NCI-H1694 treated with DMSO at 0.1 percent for 48 hours (cell line): ENCODE measurements at regions not wholly inside any gene's neighbourhood (a gene's known extent, or its start where the extent isn't known, plus 50 kb on each side); places are given as distances from the start of the nearest gene placed in this dataset.

ENCODE experiments used
- DNase-seq: peaks from one replicate; lab custom pipeline; 2025; lab: John Stamatoyannopoulos, UW

DNA sequence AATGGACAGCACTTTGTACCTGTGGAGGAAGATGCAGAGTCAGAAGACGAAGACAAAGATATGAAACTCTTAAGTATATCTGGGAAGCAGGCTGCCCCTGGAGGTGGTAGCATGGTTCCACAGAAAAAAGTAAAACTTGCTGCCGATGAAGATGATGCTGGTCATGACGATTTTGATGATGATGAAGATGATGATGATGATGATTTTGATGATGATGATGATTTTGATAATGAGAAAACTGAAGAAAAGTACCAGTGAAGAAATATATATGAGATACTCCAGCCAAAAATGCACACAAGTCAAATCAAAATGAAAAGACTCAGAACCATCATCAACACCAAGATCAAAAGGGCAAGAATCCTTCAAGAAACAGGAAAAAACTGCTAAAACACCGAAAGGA is 268.5 kb upstream of the EEF2KMT start:
- DNase-seq, result no peak

DNA sequence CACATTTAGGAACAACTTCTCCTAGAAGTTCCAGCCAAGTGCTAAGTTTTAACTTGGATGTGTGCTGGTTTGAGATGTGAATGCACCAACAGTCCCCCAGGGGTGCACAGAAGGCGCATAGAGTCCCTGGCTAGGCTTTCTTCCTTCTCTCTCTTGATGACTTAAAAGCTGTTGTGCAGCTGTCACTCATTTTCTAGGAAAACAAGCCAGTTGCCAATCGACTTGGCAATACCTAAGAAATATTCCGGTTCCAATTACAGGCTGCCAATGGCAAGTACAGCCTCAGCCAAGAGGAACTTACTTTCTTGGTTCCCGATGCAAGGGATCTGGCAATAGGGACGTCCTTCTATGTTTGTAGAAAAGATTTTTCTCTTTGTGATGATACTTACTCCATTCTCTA is 266.6 kb upstream of the EEF2KMT start:
- DNase-seq, result no peak

- DNase-seq, result no peak
Measured at GRCh38 chr16:5361322-5361721, 263.7 kb upstream of the EEF2KMT start.

DNA sequence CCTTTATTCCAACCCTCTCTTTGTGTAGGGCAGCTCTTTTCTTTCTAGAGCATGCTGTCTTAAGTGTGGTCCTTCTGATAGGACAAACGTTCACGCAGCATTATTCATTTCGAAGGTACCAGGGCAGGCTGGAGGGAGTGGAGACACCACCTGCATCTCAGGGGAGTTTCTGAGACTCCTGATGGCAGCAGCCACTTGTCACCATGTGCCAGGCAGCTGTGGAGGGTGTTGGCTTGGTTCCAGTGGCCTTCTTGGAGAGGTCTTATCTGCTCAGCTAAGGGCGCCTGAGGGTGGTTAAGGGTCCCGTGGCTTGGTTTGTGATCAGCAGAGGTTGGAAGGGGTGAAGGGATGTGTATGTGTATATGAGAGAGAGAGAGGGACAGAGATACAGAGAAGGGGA is 257.1 kb upstream of the EEF2KMT start:
- DNase-seq, result no peak

GRCh38 chr16:5349670-5350517 is 252.3 kb upstream of the EEF2KMT start:
- DNase-seq, result no peak

GRCh38 chr16:5349101-5349500 is 251.5 kb upstream of the EEF2KMT start:
- DNase-seq, result no peak

GRCh38 chr16:5347561-5347960 is 250.0 kb upstream of the EEF2KMT start:
- DNase-seq, result no peak

DNA sequence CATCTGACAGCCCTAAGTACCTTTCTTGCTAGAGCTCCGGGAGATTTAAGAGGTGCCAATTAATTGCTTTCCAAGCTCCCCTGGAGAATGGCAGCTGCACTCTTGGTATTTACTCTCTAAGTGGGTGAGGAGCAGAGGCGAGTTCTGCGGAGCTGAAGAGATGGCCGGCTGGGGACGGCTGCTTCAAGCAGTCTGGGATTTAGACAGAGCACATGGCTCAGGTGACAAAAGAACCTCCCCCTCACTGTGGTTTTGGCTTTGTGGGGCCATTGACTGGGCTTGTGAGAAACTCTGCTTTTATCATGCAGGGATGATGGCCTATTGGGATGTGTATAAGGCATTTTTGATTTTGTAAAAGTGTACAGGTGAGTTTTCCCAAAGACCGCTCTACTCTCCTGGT is 239.3 kb upstream of the EEF2KMT start:
- DNase-seq, result no peak

DNA sequence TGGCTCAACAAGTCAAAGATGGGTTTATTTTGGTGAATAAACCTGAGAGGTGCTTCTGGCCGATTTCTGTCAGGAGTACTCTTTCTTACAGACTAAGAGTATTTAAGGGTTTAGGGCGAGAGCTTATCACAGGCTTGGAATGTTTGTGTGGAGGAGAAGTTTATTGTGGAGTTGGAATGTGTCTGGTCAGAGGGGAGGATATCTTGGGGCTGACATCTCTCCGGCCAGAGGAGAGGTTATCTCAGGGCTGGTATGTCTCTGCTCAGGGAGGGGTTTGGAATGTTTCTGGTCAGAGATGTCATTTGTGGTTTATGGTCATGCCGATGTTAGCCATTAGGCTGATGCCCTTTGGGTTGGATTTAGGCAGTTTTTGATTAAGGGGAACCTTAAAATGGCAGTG is 236.4 kb upstream of the EEF2KMT start:
- no peak for DNase-seq

GRCh38 chr16:5333126-5333525 is 235.5 kb upstream of the EEF2KMT start:
- DNase-seq, result no peak

- no peak for DNase-seq
Measured at GRCh38 chr16:5330058-5330457, 232.5 kb upstream of the EEF2KMT start.

DNA sequence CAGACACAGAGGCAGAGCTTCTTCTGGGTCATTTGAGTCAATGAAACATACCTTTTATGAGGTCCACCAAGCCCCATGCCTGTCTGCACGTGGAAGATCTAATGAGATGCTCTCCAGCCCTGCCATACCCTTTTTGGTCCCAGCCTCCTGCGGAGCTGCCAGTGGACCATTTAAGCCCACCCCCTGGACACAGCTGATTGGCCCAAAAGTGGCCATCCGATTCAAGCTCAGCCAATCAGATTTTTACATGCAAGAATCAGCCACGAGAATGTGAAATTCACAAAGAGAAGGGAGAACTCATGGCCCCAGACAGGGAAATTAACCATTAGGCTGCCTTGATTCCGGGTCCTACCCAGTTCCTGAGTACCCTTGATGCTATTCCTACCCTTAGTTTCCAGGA is 231.0 kb upstream of the EEF2KMT start:
- no peak for DNase-seq

GRCh38 chr16:5326395-5326794 is 228.8 kb upstream of the EEF2KMT start:
- DNase-seq, result no peak

DNA sequence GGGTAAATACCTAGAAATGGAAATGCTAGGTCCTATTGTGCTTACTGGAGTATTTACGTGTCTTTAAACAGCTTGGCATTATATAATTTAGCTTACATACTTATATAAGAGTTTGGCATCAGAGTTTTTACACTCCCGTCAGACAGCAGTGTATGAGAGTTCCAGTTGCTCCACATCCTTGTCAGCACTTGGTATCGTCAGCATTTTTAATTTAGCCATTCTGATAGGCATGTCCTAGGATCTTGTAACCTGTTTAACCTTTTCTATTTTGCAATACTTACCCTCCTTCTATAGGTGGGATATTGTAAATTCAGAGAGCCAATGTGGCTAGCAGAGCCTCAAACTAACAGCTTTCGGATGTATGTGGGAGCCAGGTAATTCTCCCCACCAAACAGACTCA is 228.3 kb upstream of the EEF2KMT start:
- no peak for DNase-seq

DNA sequence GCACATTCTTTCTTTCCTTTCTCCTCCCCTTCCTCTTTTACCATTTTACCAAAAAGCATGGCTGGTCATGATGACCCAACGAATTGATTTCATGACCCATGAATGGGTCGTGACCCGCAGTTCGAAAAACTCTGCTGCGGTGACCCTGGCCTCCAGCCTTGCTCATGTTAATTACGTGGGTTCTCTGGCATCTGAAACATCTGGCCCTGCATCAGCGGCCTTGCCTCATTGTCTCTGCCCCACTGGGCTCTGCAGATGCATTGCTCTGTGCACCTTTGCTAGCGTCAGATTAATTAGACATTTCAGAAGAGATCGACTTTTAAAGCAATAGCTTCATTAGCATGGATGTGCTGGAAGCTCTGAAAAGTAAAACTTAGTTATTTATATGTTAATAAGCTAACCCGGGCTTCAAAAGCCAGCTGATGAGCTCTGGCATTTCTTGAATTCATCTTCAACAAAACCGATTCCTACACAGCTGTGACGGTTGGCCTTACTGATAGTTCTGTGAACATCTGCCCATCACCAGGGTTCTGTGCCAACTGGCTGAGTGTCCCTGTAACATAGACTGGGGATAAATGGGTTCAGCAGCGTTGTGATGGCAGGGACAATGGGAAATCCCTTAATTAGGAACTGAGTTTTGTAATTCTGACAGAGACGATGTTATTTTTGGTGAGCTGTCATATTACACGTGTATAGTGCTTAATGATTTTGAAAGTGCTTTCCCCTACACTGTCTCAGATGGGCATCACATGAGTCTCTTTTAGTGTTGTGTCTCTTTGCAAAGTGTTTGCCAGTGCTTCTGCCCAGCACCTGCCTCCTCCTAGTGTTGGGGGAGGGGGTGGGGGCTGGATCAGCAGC is 225.9 kb upstream of the EEF2KMT start:
- DNase-seq, result no peak

DNA sequence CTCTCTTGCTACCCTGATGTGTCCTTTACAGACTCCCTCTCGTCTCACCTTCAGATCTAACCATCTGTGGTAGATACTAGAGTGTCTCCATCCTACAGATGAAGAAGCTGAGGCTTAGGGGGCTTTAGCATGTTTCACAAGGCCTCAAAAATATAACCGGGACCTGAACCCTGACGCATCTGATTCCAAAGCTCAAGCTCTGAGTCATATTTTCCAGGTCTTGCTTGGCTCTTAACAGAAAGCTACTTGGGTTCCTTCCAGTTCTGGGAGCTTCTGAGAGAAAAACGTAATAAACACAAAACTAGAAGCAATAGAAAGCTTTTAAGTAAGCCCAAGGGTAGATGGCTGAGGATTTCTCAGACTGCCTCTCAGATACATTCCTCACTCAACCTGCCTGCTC is 224.3 kb upstream of the EEF2KMT start:
- no peak for DNase-seq

DNA sequence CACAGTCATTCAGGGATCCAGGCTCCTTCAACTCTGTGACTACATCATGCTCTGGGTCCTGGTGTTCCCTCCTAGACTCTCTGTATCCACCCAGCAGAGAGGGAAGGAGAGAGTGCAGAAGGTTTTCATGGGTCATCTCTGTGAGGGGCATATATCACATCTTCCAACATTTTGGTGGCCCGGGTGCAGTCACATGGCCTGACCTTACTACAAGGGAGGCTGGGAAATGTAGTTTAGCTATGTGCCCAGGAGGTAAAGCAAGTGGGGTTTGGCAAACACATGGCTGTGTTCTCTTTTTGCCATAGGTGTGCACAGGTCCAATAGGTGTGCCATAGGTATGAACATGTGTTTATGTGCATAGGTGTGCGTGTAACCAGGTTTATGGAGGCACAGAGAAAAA is 222.2 kb upstream of the EEF2KMT start:
- no peak for DNase-seq

- DNase-seq, result no peak
Measured at GRCh38 chr16:5315914-5316313, 218.3 kb upstream of the EEF2KMT start.

- no peak for DNase-seq
Measured at GRCh38 chr16:5314377-5314776, 216.8 kb upstream of the EEF2KMT start.

GRCh38 chr16:5309946-5310611 is 212.5 kb upstream of the EEF2KMT start:
- no peak for DNase-seq

GRCh38 chr16:5305023-5305422 is 207.4 kb upstream of the EEF2KMT start:
- DNase-seq, result no peak

DNA sequence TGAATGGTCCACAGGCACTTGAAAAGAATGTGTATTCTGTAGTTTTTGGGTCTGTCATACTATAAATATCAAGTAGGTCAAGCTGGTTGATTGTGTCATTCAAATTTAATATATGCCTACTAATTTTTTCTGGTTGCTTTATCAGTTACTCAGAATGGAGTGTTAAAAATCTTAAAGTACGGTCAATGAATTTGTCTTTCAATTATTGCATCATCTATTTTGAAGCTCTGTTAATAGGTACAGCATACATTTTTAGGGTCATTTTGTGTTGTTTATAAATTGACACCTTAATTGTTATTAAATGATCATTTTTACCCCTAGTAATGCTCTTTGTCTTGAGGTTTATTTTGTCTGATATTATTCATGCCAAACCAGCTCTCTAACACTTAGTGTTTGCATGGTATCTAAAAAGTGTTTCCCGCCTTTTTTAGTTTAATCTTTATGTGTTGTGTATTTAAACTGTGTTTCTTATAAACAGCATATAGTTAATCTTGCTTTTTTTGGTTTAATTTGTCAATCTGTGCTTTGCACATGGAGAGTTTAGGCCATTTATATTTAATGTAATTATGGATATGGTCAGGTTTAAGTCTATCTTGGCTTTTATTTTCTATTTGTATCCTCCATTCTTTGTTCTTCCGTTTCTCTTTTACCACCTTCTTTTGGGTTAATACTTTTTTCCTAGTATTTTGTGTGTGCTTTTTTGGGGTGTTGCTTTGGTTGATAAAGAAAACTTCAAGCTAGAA is 204.9 kb upstream of the EEF2KMT start:
- no peak for DNase-seq
